WTC11 (cell line): ENCODE measurements at regions not wholly inside any gene's neighbourhood (a gene's known extent, or its start where the extent isn't known, plus 50 kb on each side); places are given as distances from the start of the nearest gene placed in this dataset.

Experiments used
- ATAC-seq: fragments of 200-7000 bp; cut with Tn5 transposase; 2 replicates; pipeline ENCODE4 v1.10.0; 2021; ENCODE audit warnings: mild to moderate bottlenecking, moderate library complexity
- CTCF ChIA-PET: fragments of 300-600 bp; sonication (Branson Sonifier 250); formaldehyde crosslinking; loops from one replicate; lab custom pipeline; 2021; ENCODE audit warnings: antibody characterized with exemption; lab: Charles Lee
- POLR2A ChIA-PET: fragments of 350-600 bp; sonication (Branson Sonifier 250); formaldehyde crosslinking; loops from one replicate; lab custom pipeline; 2021; ENCODE audit warnings: antibody characterized with exemption; lab: Charles Lee
- DNase-seq: peaks from one replicate; pipeline ENCODE4 v3.0.0; 2021; ENCODE audit warnings: low spot score
- H3K27ac Mint-ChIP-seq: 2 replicates; pipeline ENCODE4 v1.8.0; 2021; ENCODE audit warnings: mixed read lengths
- H3K27me3 Mint-ChIP-seq: 2 replicates; pipeline ENCODE4 v1.8.0; 2021; ENCODE audit warnings: low read depth, mild to moderate bottlenecking, moderate library complexity, mixed read lengths
- H3K36me3 Mint-ChIP-seq: 2 replicates; pipeline ENCODE4 v1.8.0; 2021; ENCODE audit warnings: mixed read lengths
- H3K4me1 Mint-ChIP-seq: 2 replicates; pipeline ENCODE4 v1.8.0; 2022; ENCODE audit warnings: mixed read lengths
- H3K4me3 Mint-ChIP-seq: 2 replicates; pipeline ENCODE4 v1.8.0; 2021; ENCODE audit warnings: mild to moderate bottlenecking, moderate library complexity, mixed read lengths
- H3K9me3 Mint-ChIP-seq: 2 replicates; pipeline ENCODE4 v1.8.0; 2021; ENCODE audit warnings: mixed read lengths
- ATF2 ChIP-seq: sonication (generic); formaldehyde crosslinking; IDR thresholded peaks from 2 replicates; pipeline ENCODE4 v1.8.1; 2022; ENCODE audit warnings: low read depth, missing genetic modification reagents, borderline replicate concordance
- ATF6 ChIP-seq: sonication (generic); formaldehyde crosslinking; IDR thresholded peaks from 2 replicates; pipeline ENCODE4 v1.8.1; 2023; ENCODE audit warnings: mild to moderate bottlenecking, missing genetic modification reagents
- CDX4 ChIP-seq: fragments of 250-450 bp; sonication (Bioruptor Pico); IDR thresholded peaks from 2 replicates; pipeline ENCODE4 v1.9.0; 2021; ENCODE audit warnings: moderate library complexity, mild to moderate bottlenecking, inconsistent platforms, borderline replicate concordance
- CREB1 ChIP-seq: sonication (generic); formaldehyde crosslinking; IDR thresholded peaks from 2 replicates; pipeline ENCODE4 v1.8.0; 2023; ENCODE audit warnings: mild to moderate bottlenecking, missing genetic modification reagents
- ELF4 ChIP-seq: sonication (generic); formaldehyde crosslinking; IDR thresholded peaks from 2 replicates; pipeline ENCODE4 v1.8.1; 2022; ENCODE audit warnings: low read depth, mild to moderate bottlenecking, moderate library complexity, missing genetic modification reagents
- GABPB1 ChIP-seq: sonication (generic); formaldehyde crosslinking; IDR thresholded peaks from 2 replicates; pipeline ENCODE4 v1.8.1; 2023; ENCODE audit warnings: mild to moderate bottlenecking, missing genetic modification reagents
- HMGA2 ChIP-seq: fragments of 250-450 bp; sonication (Bioruptor Pico); IDR thresholded peaks from 2 replicates; pipeline ENCODE4 v1.4.0; 2021; ENCODE audit warnings: mild to moderate bottlenecking, moderate library complexity
- IRF2 ChIP-seq: sonication (generic); formaldehyde crosslinking; IDR thresholded peaks from 2 replicates; pipeline ENCODE4 v1.8.0; 2022; ENCODE audit warnings: low read depth, missing genetic modification reagents, borderline replicate concordance
- KAT7 ChIP-seq: sonication (generic); formaldehyde crosslinking; IDR thresholded peaks from 2 replicates; pipeline ENCODE4 v1.8.1; 2023; ENCODE audit warnings: missing genetic modification reagents, mild to moderate bottlenecking, borderline replicate concordance
- MAX ChIP-seq: sonication (generic); formaldehyde crosslinking; IDR thresholded peaks from 2 replicates; pipeline ENCODE4 v1.8.0; 2022; ENCODE audit warnings: mild to moderate bottlenecking, missing genetic modification reagents
- NR2C2 ChIP-seq: sonication (generic); formaldehyde crosslinking; IDR thresholded peaks from 2 replicates; pipeline ENCODE4 v1.8.0; 2022; ENCODE audit warnings: mild to moderate bottlenecking, missing genetic modification reagents
- PRDM15 ChIP-seq: sonication (generic); formaldehyde crosslinking; IDR thresholded peaks from 2 replicates; pipeline ENCODE4 v1.8.0; 2022; ENCODE audit warnings: missing genetic modification reagents
- PREB ChIP-seq: sonication (generic); formaldehyde crosslinking; IDR thresholded peaks from 2 replicates; pipeline ENCODE4 v1.8.1; 2022; ENCODE audit warnings: mild to moderate bottlenecking, missing genetic modification reagents, moderate library complexity, borderline replicate concordance
- PRRX2 ChIP-seq: fragments of 250-450 bp; sonication (Bioruptor Pico); IDR thresholded peaks from 2 replicates; pipeline ENCODE4 v1.8.0; 2021; ENCODE audit warnings: mild to moderate bottlenecking
- RORB ChIP-seq: fragments of 250-450 bp; sonication (Bioruptor Pico); IDR thresholded peaks from 2 replicates; pipeline ENCODE4 v1.9.0; 2021; ENCODE audit warnings: mild to moderate bottlenecking
- SMAD3 ChIP-seq: sonication (generic); formaldehyde crosslinking; IDR thresholded peaks from 2 replicates; pipeline ENCODE4 v1.8.0; 2022; ENCODE audit warnings: missing genetic modification reagents, mild to moderate bottlenecking, borderline replicate concordance
- SP1 ChIP-seq: sonication (generic); formaldehyde crosslinking; conservative IDR thresholded peaks from 2 replicates; pipeline ENCODE4 v1.8.1; 2022; ENCODE audit warnings: missing genetic modification reagents
- TCF7 ChIP-seq: sonication (generic); formaldehyde crosslinking; IDR thresholded peaks from 2 replicates; pipeline ENCODE4 v1.8.0; 2022; ENCODE audit warnings: mild to moderate bottlenecking, low read depth, missing genetic modification reagents, moderate library complexity
- TEAD1 ChIP-seq: sonication (generic); formaldehyde crosslinking; IDR thresholded peaks from 2 replicates; pipeline ENCODE4 v1.8.0; 2022; ENCODE audit warnings: mild to moderate bottlenecking, missing genetic modification reagents
- TEAD4 ChIP-seq: sonication (generic); formaldehyde crosslinking; IDR thresholded peaks from 2 replicates; pipeline ENCODE4 v1.8.0; 2022; ENCODE audit warnings: mild to moderate bottlenecking, missing genetic modification reagents
- USF1 ChIP-seq: sonication (generic); formaldehyde crosslinking; IDR thresholded peaks from 2 replicates; pipeline ENCODE4 v1.8.0; 2022; ENCODE audit warnings: mild to moderate bottlenecking, missing genetic modification reagents
- ZBTB21 ChIP-seq: sonication (generic); formaldehyde crosslinking; IDR thresholded peaks from 2 replicates; pipeline ENCODE4 v1.8.1; 2023; ENCODE audit warnings: mild to moderate bottlenecking, missing genetic modification reagents, borderline replicate concordance
- ZNF423 ChIP-seq: fragments of 250-450 bp; sonication (Bioruptor Pico); IDR thresholded peaks from 2 replicates; pipeline ENCODE4 v2.1.2; 2022; ENCODE audit warnings: mild to moderate bottlenecking, moderate library complexity

- no peak for TF ChIP-seq ZNF423 (CRISPR knock-in tag)
These were observed 159.6 kb downstream of the TOMM20 start (continued) for GRCh38 chr1:234969011-234969441.

GRCh38 chr1:234968451-234968850, 160.2 kb downstream of the TOMM20 start:
- ChIA-PET POLR2A (no interaction called here), CTCF (no interaction called here)
- Mint-ChIP-seq H3K9me3 (no peaks in the 10 kb centered on the region), H3K27ac (no peak overlapping the region), H3K4me3 (no peak overlapping the region), H3K4me1 (peaks cover 46% of the 10 kb centered on the region), H3K36me3 (no peaks in the 10 kb centered on the region), H3K27me3 (peaks cover 14% of the 10 kb centered on the region)
- TF ChIP-seq ZNF423 (CRISPR knock-in tag) (no peak), PRDM15 (no peak), TCF7 (CRISPR knock-in tag) (no peak), CREB1 (CRISPR knock-in tag) (no peak), RORB (CRISPR knock-in tag) (no peak), KAT7 (CRISPR knock-in tag) (no peak), HMGA2 (CRISPR knock-in tag) (no peak), ZBTB21 (CRISPR knock-in tag) (no peak), TEAD4 (CRISPR knock-in tag) (no peak), PRRX2 (CRISPR knock-in tag) (no peak), SMAD3 (CRISPR knock-in tag) (no peak), USF1 (CRISPR knock-in tag) (no peak), ELF4 (CRISPR knock-in tag) (no peak), MAX (CRISPR knock-in tag) (no peak), PREB (no peak), GABPB1 (no peak)
- ATAC-seq (no peak), DNase-seq (no peak)

- Mint-ChIP-seq H3K36me3 (no peaks in the 10 kb centered on the region), H3K27me3 (peaks cover 11% of the 10 kb centered on the region), H3K4me3 (no peak overlapping the region), H3K9me3 (no peaks in the 10 kb centered on the region), H3K27ac (no peak overlapping the region), H3K4me1 (peaks cover 40% of the 10 kb centered on the region)
- ATAC-seq = no peak
- ChIA-PET CTCF (no interaction called here), POLR2A (no interaction called here)
- TF ChIP-seq ATF2 (CRISPR knock-in tag) (no peak), TEAD1 (CRISPR knock-in tag) (no peak), ELF4 (CRISPR knock-in tag) (no peak), CREB1 (CRISPR knock-in tag) (no peak), ZNF423 (CRISPR knock-in tag) (no peak), CDX4 (CRISPR knock-in tag) (no peak), TEAD4 (CRISPR knock-in tag) (no peak), ATF6 (no peak), IRF2 (CRISPR knock-in tag) (no peak), NR2C2 (CRISPR knock-in tag) (no peak), SP1 (CRISPR knock-in tag) (no peak)
- no peak for DNase-seq
These were observed 161.5 kb downstream of the TOMM20 start for GRCh38 chr1:234967121-234967520.
